GM18498 (cell line): ENCODE measurements at regions not wholly inside any gene's neighbourhood (a gene's known extent, or its start where the extent isn't known, plus 50 kb on each side); places are given as distances from the start of the nearest gene placed in this dataset.
A peak's percentile ranks its signal among the peaks of the same experiment; 100 is the strongest.
"Not testable (repeated sequence)": the region's sequence is repeated elsewhere in the genome, so short reads cannot be mapped to it uniquely, and the experiment has no call there.

Experiments
- ATAC-seq: cut with Tn5 transposase; IDR thresholded peaks from one replicate; pipeline ENCODE4 v1.9.1; 2021; ENCODE audit warnings: mild to moderate bottlenecking, moderate library complexity; ENCODE audit not compliant: unreplicated experiment

DNA sequence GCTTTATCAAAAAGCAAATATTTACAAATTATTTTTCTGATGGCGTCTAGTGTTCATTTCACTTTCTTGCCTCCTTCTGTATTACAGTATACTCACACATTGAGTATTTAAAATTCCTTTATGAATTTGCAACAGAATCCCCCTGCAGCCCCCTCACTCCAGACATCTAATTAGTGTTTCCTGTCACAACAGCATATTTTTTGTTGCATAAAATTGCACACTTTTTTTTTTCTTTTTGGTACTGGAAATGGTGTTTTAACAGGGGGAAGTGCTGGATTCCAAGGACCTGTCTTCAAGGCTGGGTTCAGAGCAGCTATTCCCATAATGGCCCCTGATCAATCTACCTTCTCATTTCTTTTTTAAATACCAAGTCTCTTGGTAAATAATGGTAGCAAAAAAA lies 184.3 kb upstream of the HMCN1 start:
- no peak for ATAC-seq

DNA sequence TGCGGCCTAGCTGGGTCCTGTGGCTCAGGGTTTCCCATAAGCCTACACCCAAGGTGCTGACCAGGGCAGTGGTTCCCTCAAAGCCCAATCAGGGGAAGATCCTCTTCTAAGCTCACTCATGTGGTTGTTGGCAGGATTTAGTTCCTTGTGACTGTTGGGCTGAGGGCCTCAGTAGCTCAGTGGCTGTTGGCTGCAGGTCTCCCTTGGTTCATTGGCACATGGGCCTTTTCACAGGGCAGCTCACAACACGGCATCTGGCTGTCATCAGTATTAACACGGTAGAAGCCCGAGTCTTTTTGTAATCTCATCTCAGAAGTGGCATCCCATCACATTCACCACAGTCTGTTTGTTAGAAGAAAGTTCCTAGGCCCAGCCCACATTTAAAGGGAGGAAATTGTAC lies 188.2 kb upstream of the HMCN1 start:
- no peak for ATAC-seq

DNA sequence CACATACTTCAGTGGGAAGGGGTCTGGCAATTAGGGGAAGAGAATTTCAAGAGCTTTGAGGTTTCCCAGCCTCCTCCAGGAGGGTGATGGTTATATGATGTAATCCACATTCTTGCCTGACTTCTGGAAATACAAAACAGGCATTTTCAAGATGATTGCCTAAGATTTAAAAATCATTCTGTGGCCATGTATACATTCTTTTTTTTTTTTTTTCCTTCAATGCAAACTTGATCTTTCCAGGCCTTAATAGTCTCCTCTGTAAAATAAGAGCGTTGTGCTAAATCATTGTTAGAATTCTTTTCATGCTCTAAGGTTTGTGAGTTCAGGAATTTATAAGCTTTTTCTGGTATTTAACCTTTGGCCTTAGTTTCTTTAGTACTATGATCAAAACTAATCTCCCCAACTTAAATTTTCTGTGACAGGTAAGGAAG lies 192.3 kb upstream of the HMCN1 start:
- no peak for ATAC-seq

DNA sequence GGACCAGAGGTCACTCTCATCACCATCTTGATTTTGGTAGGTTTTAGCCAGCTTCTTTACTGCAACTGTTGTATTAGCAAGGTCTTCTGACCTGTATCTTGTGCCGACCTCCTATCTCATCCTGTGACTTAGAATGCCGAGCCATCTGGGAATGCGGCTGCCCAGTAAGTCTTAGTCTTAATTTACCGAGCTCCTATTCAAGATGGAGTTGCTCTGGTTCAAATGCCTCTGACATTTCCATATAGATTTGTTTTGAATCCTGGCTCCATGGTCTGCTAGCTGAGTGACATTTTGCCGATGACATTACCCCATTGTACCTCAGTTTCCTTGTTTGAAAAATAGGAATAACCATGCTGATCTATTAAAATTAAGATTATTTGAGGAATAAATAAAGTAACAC lies 193.9 kb upstream of the HMCN1 start:
- ATAC-seq: no peak

DNA sequence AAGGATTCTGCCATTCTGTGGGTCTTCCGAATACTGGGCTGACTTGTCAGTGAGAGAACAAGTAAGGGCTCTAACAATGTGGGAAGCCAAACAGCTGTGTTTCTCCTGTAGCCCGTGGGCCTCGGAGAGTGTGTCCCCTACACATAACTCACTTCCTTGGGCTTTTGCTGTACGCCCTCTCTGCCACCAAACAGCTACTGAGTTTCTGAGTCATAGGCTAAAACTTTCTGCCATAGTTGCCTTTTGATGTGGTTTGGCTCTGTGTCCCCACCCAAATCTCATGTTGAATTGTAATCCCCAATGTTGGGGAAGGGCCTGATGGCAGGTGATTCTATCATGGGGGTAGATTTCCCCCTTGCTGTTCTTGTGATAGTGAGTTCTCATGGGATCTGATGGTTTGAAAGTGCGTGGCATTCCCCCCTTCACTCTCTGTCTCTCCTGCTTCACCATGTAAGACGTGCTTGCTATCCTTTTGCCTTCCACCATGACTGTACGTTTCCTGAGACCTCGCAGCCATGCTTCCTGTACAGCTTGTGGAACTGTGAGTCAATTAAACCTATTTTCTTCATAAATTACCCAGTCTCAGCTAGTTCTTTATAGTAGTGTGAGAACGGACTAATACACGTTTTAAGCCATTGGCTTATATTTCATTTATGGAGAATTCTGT lies 194.8 kb upstream of the HMCN1 start:
- no peak for ATAC-seq

DNA sequence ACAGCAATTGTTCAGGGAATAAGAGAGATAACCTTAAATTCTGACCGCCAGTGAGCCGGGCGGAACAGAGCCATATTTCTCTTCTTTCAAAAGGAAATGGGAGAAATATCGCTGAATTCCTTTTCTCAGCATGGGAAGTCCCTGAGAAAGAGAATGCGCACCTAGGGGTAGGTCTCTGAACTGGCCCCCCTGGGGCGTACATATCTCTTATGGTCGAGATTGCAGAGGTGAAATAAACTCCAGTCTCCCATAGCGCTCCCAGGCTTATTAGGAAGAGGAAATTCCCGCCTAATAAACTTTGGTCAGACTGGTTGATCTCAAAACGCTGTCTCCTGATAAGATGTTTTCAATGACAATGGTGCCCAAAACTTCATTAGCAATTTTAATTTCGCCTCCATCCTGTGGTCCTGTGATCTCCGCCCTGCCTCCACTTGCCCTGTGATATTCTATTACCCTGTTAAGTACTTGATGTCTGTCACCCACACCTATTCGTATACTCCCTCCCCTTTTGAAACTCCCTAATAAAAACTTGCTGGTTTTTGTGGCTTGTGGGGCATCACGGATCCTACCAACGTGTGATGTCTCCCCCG lies 195.8 kb upstream of the HMCN1 start:
- ATAC-seq: not testable (repeated sequence)

DNA sequence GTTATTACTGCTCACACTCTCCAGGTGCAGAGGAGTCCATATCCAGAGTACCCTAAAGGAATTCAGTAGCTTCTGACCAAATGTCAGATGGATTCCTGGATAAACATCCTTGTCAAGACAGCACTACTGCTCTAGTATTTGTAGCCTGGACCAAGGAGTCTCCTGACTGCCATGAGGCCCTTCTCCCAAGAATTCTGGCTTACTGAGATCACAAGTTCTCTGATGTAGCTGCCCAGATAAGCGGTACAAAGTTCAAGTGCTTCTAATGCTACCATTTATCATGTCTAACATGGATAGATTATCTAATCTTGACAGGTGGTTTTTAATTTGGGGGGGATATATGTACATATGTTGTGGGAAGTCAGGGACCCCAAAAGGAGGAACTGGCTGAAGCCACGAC lies 196.6 kb upstream of the HMCN1 start:
- ATAC-seq: no peak

DNA sequence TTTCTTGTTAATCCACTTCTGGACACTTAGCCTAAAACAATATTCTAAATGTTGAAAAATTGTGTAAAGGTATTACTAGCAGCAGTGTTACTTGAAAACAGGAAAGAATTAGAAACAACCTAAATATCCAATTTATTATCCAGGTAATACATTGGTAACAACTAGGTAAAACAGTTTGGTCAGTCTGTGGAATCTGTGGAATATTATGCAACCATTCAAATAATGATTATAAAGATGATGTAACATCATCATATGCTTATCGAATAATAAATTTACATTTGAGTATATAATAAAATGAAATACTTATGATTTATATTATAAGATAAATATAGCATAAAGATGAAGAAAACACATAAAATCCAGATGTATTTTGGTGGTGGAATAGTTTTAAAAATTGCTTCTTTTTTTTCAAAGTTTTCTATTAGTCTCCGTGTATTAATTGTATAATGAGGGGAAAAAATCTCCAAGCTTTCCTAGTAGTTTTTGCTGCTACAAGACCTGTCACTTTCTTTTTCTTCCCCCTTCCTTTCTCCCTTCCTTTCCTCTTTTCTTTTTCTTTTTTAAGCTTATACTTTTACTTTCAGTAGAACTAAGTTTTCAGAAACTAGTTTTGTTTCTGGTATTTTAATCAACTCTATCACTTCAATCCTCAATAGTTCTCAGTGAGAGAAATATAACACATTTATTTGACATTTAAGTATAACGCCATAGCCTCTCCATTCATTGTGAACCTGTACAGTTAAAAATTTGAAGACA lies 197.8 kb upstream of the HMCN1 start:
- no peak for ATAC-seq

DNA sequence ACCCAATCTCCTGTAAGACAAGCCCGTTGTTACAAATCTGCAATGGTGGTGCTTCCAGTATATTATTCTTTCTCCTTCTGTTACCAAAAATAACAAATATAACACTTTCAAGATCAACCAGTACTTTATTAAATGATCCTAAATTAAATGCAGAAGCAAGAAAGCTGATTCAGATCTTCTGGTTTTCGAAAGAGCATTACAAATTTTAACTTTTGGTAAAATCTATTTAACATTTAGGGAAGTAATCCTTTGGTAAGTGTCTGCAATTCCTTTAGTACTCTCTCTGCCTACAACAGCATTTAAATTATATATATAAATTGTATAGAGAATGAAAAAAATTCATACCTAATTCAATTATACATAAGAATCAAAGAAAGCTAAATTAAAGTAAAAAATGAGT lies 198.6 kb upstream of the HMCN1 start:
- no peak for ATAC-seq

DNA sequence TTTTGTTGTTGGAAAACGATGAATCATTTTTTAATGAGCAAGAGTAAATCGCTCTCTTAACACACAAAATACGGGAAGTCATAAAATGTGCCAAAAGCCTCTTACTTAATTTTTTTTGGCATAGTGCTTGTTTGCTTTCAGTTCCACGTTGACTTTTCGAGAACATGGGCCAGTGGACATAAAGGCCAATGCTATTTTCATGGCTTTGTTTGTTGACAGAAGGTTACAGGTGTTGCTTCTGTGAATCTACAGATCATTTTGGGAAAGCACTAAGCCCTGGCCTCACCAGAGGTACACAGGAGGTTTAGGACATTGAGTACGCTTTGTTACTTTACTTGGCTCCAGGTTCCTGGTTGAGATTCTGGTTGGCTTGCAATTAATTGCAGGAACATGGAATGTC lies 199.4 kb upstream of the HMCN1 start:
- ATAC-seq: no peak

DNA sequence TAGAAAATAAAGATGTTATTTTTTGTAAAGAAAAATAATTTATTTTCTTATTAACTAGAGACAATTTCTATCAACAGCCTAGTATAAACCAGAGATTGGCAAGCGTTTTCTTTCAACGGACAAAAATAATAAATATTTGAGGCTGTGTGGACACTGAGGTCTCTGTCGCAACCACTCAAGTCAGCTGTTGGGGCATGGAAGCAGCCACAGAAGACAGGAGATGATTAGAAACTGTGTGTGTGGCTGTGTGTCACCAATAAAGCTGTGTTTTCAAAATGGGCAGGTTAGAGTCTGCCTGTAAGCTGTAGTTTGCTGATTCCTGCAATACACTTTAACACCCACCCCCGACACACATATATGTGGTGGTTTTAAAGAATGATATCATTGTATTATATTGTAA lies 200.6 kb upstream of the HMCN1 start:
- ATAC-seq: no peak

DNA sequence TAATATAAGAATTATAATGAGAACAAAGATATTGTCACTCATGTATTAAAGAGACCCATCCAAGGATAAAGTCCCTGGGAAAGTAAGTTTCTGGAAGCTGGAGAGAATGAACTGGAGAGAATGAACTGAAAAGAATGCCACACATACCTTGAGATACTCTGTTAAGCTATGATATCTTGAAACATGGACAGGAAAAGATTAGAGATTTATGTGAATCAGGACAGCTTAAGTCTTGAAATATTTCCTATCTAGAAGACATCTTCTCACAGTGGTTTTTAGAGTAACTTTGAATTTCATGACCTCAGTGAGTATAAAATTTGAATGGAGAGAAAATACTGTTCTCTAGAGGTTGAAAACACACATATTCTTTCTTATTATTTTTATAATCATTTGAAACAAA lies 201.3 kb upstream of the HMCN1 start:
- ATAC-seq: no peak

DNA sequence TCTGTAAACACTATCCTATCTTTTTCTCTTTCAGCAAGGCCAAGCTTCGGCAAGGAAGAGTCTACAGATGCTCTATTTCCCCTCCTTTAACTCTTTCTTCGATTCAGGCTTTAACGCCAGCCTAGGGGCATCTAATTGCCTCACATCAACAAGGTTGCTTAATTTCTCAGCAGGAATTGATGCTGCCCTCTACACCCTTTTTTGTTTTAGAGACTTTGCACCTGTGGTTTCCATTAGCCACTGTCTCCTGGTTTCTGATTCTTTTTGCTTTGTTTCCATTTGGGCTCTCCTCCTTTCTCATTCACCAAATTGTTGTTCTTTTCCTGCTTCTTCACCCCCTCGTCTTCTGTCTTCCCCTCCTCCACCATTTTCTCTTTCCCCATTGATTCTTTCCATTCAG lies 202.4 kb upstream of the HMCN1 start:
- ATAC-seq: no peak

DNA sequence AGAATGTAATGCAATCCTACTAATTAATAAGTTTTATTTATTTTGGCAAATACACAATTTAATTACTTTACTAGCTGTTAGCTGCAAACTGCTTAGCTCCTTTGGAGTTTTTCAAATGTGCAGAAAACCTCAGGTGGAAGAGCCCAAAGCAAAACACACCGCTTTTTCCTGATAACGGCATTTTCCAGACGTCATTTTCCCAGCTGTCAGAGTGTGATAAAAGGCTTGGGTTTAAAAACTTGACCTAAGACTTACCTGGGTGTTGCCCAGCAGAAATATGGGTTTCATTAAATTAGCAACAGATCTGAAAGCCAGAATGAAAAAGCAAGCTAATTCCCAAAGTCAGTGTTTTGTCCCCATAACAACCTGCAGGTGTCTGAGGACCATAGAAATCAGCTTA lies 204.0 kb upstream of the HMCN1 start:
- ATAC-seq: no peak

DNA sequence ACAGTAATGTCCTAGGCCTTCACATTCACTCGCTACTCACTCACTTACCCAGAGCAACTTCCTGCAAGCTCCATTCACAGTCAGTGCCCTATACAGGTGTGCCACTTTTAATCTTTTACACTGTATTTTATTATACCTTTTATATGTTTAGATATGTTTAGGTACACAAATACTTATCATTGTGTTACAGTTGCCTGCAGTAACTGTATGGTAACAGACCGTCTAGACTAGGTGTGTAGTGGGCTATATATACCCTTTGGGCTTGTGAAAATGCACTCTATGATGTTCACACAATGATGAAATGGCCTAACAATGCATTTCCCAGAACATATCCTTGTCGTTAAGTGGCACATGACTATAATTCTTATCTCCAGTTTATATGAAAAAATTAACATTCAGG lies 204.5 kb upstream of the HMCN1 start:
- ATAC-seq: no peak

DNA sequence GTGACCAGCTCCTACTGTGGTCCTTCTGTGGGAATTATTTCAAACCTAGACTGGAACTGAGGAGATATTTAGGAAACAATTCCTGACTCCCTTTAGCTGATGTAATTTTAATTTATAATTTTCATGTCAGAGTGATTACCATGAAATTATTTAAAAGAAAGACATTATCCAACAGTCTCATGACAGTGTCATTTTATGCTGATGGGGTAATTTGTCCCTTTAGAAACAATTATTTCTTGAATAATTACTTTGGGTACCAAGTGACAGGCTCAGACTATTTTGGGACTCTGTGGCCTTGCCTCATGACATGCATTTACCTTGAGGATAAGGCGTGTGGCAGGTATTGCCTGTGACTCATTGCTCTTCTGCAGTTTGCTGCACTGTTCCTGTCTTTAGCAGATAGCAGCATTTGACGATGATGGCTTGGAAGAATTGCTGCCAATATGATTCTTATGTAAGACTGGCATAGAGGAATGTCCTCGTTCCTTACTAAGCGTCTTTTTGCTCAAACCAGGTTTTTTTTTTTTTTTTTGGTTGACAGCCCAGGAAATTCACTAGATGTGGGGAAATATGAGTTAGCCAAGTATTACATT lies 206.0 kb upstream of the HMCN1 start:
- ATAC-seq: no peak

DNA sequence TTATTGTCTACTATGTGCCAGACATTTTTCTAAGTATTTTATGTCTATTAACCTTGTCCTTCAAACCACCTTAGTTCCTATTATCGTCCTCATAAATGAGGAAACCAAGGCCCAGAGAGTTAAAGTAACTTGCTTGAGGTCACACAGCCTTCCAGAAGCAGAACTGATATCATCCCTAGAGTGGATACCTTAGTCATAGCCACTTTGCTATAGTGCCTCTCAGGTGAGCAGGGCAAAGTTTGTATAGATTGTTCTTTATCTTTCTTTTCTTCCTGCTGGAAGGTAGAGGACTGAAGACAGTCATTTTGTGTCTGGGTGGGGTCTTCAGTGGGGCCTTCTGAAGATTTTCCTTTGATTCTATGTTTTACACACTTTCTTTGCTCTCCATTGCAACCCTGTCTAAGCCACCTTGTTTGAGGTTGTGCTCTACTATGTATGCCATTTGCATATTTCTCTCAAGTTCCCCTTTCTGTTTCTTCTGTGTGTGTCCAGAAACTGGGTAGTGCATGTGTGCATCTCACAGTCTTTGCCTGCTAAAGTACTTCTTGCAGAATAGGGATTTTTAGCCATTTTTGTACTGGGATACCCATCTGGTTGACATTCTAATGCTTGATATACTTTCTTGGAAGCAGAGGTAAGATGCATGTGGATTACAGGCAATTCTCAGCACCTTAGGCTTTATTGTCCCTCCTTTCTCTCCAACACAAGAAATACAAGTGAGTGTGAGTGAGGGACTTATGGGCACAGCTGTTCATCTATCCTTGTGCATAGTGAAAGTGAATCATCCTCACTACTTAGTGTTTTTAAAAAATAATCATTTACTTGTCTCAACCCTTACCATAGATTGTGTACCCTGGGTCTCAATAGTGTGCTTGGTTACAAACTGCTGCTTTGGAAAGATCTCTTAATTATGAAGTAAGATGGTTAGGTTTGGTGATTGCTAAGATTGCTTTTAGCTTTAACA lies 207.6 kb upstream of the HMCN1 start:
- ATAC-seq: peak; percentile 100

DNA sequence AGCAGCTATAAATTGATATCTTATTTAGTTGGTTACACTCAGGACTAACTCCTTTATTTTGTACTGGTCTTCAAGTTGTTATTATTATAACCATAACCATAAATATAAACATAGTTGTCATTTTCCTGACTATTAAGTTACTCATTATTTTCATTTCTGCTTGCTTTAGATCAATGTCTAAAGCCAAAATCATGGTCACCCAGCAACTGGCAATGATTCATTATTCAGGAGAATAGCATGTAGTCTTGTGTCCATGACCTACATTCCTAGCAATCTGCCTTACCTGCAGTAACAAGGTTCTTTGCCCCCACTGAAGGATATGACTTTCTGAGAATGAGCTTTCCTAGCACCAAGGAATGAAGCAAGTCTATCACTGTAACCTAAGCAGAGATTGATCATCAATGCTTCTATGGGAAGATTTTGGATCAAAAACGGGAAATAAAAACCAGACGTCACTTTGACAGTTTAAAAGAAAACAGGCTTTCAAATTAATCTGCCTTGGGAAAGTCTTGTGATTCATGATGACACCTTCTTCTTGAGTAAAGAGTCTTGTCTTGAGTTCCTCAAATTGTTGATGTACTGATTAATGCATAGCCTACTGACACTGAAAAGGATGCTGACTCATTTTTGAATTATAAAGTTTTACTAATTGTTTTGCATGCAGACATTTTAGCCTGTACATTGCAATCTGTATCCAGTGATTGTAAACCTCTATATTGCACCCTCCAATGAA lies 203.3 kb upstream of the IVNS1ABP start:
- ATAC-seq: no peak

DNA sequence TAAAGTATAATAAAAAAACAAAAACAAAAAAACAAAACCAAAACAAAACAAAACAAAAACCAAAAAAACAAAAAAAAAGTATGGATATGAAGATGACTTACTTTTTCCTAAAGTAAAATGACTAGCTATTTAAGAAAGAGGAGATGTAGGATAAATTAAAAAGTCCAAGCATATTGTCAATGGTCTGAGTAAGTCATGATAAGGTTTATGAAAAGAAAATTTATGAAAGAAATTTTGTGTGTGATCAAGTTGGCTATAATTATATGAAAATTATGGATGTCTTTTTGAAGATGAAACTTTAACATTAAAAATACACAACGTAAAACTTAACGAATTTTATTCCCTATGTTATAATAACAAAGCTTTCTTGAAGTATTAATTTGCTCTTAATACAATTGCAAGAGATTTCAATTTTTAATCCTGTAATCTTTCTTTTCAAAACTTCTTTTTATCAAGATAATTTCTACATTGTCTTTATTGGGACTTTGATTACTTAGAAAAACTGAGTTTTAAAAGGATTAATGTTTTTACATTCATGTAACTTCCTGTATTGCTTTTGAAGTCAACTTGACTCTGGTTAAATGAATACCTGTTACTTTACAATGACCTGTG lies 200.9 kb upstream of the IVNS1ABP start:
- ATAC-seq: no peak

DNA sequence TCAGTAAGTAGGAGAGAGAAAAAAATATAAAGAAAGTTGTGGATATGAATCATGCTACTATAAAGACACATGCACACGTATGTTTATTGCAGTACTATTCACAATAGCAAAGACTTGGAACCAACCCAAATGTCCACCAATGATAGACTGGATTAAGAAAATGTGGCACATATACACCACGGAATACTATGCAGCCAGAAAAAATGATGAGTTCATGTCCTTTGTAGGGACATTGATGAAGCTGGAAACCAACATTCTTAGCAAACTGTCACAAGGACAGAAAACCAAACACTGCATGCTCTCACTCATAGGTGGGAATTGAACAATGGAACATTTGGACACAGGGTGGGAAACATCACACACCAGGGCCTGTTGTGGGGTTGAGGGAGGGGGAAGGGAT lies 200.3 kb upstream of the IVNS1ABP start:
- not testable (repeated sequence) for ATAC-seq
